GM18868 (cell line): ENCODE measurements at regions not wholly inside any gene's neighbourhood (a gene's known extent, or its start where the extent isn't known, plus 50 kb on each side); places are given as distances from the start of the nearest gene placed in this dataset.
"Not testable (repeated sequence)": the region's sequence is repeated elsewhere in the genome, so short reads cannot be mapped to it uniquely, and the experiment has no call there.

Experiments used
- ATAC-seq: cut with Tn5 transposase; IDR thresholded peaks from one replicate; pipeline ENCODE4 v1.9.1; 2021; ENCODE audit warnings: mild to moderate bottlenecking, moderate library complexity; ENCODE audit not compliant: unreplicated experiment

GRCh38 chr7:42726066-42726785 is 185.6 kb downstream of the C7orf25 start:
- no peak for ATAC-seq

- ATAC-seq = no peak
Observed at GRCh38 chr7:42722716-42723115, 189.2 kb downstream of the C7orf25 start.

DNA sequence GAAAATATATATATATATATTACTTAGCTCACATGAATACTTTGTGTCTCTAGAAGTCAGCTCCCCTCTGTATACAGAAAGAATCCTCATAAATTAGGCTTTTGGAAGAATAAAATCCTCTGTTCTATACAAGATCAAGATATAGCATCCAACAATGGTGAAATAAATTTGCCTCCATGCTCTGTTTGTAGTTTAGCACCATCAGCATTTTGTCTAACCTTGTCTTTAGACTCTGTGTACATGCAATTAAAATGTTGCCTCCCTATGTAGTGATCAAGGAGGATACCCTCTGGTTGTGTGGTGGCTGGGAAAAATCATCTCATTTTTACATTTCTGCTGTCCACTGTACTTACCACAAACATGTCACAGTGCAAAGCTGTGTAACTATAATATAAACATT is 189.7 kb downstream of the C7orf25 start:
- ATAC-seq = no peak

- no peak for ATAC-seq
Observed at GRCh38 chr7:42720991-42721796, 190.7 kb downstream of the C7orf25 start.

DNA sequence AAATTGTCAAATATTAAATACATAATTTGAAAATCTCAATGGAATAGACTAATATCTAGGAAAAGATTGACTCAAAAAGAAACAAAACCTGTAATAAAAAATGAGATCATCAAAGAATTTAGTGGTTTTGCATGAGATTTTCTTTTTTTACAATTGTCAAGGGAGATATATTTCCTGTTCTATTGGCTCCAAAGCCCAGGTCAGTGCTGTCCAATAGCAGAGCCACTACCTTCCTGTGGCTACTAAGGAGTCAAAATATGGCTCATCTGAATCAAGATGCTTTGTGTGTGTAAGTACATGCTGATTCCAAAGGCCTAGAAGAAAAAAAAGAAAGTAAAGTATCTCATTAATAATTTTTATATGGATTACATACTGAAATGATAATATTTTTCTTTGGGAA is 191.9 kb downstream of the C7orf25 start:
- ATAC-seq = no peak

DNA sequence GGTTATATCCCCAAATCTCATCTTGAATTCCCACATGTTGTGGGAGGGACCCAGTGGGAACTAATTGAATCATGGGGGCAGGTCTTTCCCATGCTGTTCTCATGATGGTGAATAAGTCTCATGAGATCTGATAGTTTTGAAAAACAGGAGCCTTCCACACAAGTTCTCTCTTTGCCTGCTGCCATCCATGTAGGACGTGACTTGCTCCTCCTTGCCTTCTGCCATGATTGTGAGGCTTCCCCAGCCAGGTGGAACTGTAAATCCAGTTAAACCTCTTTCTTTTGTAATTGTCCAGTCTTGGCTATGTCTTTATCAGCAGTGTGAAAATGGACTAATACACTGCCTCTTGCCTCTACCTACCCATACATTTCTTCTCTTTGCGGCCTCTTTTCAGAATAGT is 193.4 kb downstream of the C7orf25 start:
- ATAC-seq = not testable (repeated sequence)

DNA sequence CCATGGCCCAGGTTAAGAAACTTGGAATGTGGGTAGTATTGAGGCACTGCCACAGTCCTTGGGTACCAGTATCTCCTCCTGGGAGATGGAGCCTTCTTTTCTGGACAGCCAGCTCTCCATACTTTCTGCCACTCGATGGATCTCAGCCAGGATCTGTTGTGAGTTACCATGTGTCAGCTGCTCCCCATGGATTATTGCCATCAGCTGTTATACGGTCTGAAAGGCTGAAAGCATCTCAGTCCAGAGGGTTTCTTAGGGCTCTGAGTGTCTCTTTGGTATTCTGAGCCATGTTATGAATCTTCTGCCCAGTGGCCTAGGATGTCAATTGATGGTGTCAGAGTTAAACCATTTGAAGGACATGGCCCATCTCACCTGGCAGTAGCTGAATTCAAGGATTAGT is 197.5 kb downstream of the C7orf25 start:
- no peak for ATAC-seq

DNA sequence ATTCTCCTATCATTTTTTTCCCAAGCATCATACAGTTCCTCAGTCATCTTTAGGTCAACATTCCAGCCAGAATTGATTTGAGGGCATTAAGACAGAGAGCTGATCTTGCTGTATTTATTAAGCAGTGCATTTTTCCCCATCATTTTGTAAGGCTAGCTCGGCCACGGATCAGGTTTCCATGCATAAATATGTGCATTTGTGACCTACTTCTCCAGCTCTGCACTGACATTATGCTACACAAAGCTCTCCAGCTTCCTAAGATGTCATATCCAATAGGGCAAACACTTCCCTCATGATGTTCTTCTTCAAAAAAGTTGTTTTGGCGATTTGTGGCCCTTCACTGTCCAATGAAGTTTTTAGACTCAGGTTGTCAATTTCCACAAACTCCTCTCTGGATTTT is 202.6 kb downstream of the C7orf25 start:
- ATAC-seq = no peak

GRCh38 chr7:42704710-42705109 is 207.2 kb downstream of the C7orf25 start:
- no peak for ATAC-seq

DNA sequence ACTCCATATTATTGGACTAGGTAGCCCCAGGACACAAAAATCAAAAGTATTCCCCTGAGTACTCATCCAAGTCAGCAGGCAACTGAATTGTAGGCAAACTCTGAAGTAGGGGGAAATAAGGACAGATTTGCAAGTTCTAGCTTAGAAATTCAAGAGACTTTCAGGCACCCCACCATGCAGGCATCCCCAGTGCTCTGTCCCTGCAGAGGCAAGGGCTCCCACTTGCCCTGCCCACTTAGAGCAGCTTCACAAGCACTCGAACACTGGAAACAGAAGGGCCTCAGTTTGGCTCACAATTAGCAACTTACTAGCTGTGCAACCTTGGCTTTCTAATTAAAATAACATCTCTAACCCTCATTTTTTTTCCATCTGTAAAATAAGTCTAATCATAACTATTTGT is 209.2 kb downstream of the C7orf25 start:
- ATAC-seq = no peak

GRCh38 chr7:42700406-42701327 is 211.2 kb downstream of the C7orf25 start:
- ATAC-seq = no peak

DNA sequence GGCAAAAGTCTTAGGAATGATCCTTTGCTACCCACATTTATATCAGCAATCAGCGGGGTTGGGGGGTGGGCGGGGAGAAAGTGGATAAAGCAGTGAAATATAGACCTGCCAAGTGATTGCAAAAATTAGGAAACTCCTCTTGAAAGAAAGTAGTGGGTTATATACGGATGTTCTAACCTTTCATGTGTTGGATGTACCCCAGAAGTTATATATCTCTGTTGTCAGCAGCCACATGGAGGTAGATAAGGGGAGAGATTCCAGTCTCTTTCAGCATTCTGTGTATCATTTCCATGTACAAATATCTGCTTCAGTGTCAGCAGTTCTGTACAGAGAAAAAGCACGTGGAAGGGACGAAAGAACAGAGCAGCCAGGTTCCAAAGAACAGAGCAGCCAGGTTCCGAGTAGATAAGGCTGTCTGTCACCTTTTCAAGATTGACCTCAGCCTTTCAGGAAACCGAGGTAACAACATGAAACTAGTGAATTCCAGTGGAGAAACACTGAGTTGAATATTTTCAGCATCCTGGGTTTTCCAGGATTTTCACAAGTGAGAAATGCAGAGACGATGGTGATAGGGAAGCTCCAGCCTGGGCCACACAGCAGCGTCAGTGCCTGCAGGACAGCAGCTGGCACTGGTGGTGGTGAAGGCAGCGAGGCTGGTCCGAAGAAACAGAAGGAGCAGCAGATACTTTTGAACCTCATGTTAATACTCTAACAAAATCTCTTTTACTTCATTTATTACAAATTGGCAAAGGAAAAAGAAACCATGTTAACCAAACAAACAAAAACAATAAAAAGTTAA is 212.3 kb downstream of the C7orf25 start:
- no peak for ATAC-seq

DNA sequence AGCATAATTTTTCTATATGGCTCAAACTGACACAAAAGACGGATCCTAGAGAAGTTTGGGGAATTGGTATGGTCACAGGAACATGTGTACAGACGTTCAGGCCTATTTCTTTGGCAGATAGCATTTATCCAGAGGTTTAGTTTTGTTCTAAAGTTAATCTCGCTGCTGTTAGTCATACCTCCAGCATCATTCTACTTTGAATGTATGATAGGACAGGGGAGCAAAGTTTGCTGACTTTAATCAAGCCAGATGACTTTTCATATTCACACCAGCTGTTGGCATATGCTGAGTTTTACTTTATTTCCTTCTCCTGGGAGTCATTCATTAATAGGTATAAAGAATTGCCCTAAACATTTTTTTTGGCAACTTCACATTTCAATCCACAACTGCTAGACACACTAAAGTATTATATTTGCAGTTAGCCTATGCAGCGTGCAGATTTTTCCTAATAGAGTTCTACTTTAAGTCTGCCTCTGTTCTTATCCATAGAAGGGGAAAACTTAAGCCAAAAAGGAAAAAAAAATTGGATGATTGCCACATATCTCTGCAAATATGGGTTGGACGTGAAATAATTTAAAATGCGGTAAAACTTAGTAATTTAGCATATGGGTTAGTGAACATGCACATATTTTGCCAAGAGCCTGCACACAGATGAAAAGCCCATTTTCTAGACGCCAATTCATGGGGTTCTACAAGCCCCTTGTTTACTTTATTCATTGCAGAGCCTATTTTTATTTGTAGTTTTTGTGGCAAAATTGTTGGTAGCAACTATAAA is 213.1 kb downstream of the C7orf25 start:
- no peak for ATAC-seq

DNA sequence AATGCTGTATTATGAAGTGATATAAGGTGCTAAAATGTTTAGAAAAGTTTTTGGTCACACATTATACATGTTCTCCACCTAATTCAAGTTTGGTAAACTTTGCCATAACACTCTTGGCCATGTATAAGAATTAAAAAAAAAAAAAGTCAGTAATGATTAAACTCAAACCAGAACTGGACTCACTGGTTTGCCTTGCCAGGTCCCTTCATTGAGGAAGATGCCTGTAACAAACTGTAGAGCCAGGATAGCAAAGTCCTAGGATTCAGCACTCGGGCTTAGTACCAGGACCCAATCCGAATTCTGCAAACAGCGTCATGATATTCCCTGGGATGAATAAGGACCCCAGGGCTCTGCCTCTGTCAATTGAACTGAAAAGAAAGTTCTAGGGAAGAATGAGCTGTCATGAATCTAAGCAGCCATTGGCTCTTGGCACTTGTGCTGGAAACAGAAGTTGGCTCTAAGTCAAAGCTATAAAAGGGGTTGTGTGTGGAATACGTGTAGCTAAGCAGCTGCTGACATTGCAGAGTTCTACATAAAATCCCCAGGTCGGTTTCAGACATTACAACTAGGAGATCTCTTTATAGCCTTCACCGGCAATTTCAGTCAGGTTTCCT is 216.9 kb downstream of the C7orf25 start:
- ATAC-seq = no peak

- ATAC-seq = no peak
Observed at GRCh38 chr7:42693722-42694121, 218.1 kb downstream of the C7orf25 start.

GRCh38 chr7:42692621-42693020 is 219.2 kb downstream of the C7orf25 start:
- ATAC-seq = no peak

DNA sequence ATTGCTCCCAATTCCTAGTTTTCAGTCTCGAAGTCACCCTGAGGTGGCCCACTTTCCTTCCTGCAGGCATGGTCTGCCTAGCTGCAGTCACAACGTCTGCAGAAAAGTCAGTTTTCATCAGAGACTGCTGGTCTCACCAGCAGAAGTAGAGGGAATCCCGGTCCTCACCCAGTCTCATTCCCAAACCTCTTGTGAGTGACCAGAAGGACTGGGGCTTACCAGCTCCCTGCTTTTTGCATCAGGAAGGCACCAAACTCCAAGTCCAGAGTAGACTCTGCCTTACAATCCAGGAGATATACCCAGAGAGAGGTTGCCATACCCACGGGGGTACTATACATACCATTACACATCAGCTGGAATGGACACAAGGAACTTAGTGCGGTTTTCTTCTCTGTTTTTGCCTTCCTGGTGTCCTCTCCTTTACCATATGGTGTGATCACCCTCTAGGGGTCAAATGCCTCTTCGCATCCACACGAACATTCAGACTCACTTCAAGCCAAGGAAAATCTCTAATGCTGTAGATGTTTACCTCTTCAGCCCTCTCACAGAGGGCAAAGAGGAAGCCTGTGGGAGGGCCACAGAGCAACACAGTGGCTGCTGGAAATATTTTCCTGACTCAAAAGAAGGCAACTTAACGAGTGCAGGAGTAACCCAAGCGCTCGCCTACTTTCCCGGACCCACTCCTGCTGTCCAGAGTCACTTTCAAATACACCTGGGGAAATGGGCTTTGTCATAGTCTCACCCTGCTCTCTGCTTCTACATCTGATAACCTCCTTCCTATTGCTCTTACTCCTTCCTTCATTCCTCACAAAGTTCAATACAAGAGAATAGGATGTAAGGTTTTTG is 220.9 kb downstream of the C7orf25 start:
- no peak for ATAC-seq

DNA sequence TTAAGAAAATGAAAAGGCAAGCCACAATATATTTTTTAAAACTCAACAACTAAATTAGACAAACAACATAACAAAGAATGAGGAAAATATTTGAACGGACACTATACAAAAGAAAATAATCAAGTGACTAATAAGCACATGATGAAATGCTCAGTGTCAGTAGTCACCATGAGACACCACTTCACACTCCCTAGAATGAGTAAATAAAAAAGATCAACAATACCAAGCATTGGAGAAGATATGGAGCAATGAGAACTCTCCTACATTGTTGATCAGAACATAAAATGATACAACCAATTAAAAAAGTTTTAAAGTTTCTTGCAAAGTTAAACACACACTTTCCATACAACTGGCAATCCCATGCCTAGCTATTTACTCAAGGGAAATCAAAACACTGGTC is 222.2 kb downstream of the C7orf25 start:
- ATAC-seq = no peak

DNA sequence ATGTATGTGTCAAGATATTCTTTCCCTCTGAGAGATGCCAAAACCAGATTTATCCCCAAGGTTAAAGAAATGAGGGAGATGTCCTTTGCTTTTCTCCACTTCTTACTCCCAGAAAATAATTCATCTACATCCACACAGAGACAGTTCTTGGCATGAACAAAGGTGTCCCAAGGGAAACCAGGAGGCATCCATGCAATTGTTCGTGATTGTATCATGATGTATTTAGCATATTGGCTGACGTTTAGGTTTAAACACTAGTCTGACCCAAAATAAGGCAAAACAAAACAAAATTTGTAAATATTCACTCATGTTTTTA is 223.9 kb downstream of the C7orf25 start:
- no peak for ATAC-seq
